ENCODE measurements at regions not wholly inside any gene's neighbourhood (a gene's known extent, or its start where the extent isn't known, plus 50 kb on each side); places are given as distances from the start of the nearest gene placed in this dataset.

DNA sequence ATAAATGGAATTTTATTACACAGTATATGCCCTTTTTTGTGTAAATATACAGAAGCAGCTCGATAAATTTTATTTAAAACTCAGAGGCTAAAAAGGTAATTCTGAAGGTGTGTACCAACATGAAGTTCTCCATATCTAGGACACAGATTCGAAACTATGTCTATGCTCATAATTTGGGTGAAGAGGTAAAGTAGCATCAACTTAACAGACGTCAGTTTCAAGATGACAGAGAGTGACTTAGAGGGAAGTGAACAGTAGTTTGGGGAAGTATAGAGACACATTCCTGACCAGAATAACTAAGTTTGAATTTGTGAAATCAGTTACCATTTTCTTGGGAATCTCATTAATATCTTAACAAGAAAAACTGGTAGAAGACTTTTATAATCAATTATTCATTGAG, 2493.3 kb downstream of the ARAP2 start:
- no peak overlapping the region for H2BK120ac ChIP-seq (replicated peaks; ENCODE audit: low read depth, low read length)
- no peaks in the 10 kb centered on the region for H3K4me1 ChIP-seq (replicated peaks in 1 of 4; ENCODE audit: control insufficient read depth in 3 of 4, insufficient read depth in 4 of 4, low read length in 3 of 4)
- no peak overlapping the region for H2BK15ac ChIP-seq (ENCODE audit: low read length)
- no peak overlapping the region for H4K8ac ChIP-seq (ENCODE audit: extremely low read depth, insufficient read depth, low read length)
- no peaks in the 10 kb centered on the region for H3K79me2 ChIP-seq (ENCODE audit: control insufficient read depth in 1 of 2, insufficient read depth in 2 of 2, low read length in 2 of 2)
- DNase-seq (ENCODE audit: low read depth in 1 of 2, low spot score in 2 of 2) (no peak), FAIRE-seq (no peak)
- TF ChIP-seq RAD21 (IDR thresholded peaks at IDR 0.05 in 1 of 2, conservative IDR thresholded peaks at IDR 0.05 in 1 of 2; ENCODE audit: low read depth in 2 of 2, low read length in 2 of 2) (no peak), HDAC2 (IDR thresholded peaks at IDR 0.05; ENCODE audit: borderline replicate concordance in 1 of 2, low read depth in 2 of 2, low read length in 2 of 2) (no peak), CTBP2 (IDR thresholded peaks at IDR 0.05; ENCODE audit: borderline replicate concordance, insufficient read depth, insufficient read length, low read length) (no peak), ZNF274 (IDR thresholded peaks at IDR 0.05; ENCODE audit: borderline replicate concordance, extremely low read depth, low read length) (no peak), SP1 (IDR thresholded peaks at IDR 0.05; ENCODE audit: low read depth, low read length) (no peak), JUND (IDR thresholded peaks at IDR 0.05; ENCODE audit: low read length) (no peak), KDM1A (IDR thresholded peaks at IDR 0.05; ENCODE audit: borderline replicate concordance, low read length) (no peak), RFX5 (IDR thresholded peaks at IDR 0.05; ENCODE audit: borderline replicate concordance, low read depth, low read length) (no peak), BRCA1 (IDR thresholded peaks at IDR 0.05; ENCODE audit: low read depth, low read length) (no peak)
- no peak overlapping the region for H2AK5ac ChIP-seq (ENCODE audit: low read depth, low read length)
- H2BK12ac ChIP-seq (ENCODE audit: low read depth, low read length) = no peak overlapping the region
- H3K14ac ChIP-seq (ENCODE audit: insufficient read length) = no peak overlapping the region
- H3K23me2 ChIP-seq (ENCODE audit: low read depth, low read length) = no peaks in the 10 kb centered on the region
- no peak overlapping the region for H3K4ac ChIP-seq (replicated peaks; ENCODE audit: insufficient read length, low read depth, low read length)
- H4K5ac ChIP-seq (ENCODE audit: insufficient read length, low read depth, low read length) = no peak overlapping the region
- H4K20me1 ChIP-seq (replicated peaks in 1 of 2; ENCODE audit: control insufficient read depth in 1 of 2, insufficient read depth in 2 of 2, low read length in 2 of 2) = no peaks in the 10 kb centered on the region
- WGBS, 2 experiments (ENCODE audit: extremely low coverage in 1 of 2, insufficient coverage in 1 of 2, insufficient read length in 1 of 2, insufficient replicate concordance in 2 of 2, low coverage in 1 of 2, low lambda C conversion rate in 2 of 2, missing lambda C conversion rate in 1 of 2) = 82% methylated on average over 3 of the region's 3 CpGs; no CpG with 5 or more reads in 1 of the 2 experiments
- no peaks in the 10 kb centered on the region for H3K36me3 ChIP-seq (ENCODE audit: control insufficient read depth in 2 of 4, insufficient read depth in 4 of 4, low read length in 3 of 4)
- ChIA-PET CTCF (ENCODE audit: partially characterized antibody) (no interaction called here), POLR2A (ENCODE audit: partially characterized antibody) (no interaction called here)
- H3K23ac ChIP-seq (ENCODE audit: insufficient read length) = no peak overlapping the region
- H3K9ac ChIP-seq (replicated peaks in 1 of 4; ENCODE audit: extremely low read depth in 1 of 4, low read depth in 3 of 4, low read length in 3 of 4) = no peak overlapping the region
- no peak overlapping the region for H2BK5ac ChIP-seq (ENCODE audit: low read depth, low read length)
- H3K9me3 ChIP-seq (ENCODE audit: insufficient read depth in 2 of 2, low read depth in 1 of 2, low read length in 1 of 2) = no peaks in the 10 kb centered on the region
- H2BK20ac ChIP-seq (ENCODE audit: low read length) = no peak overlapping the region
- H3K4me3 ChIP-seq (ENCODE audit: extremely low read depth in 1 of 4, insufficient read depth in 2 of 4, low read depth in 3 of 4, low read length in 4 of 4) = no peak overlapping the region
- H2AFZ ChIP-seq (ENCODE audit: low read length) = no peak overlapping the region
- H3K79me1 ChIP-seq (ENCODE audit: low read depth, low read length) = no peaks in the 10 kb centered on the region
- H3K27me3 ChIP-seq (replicated peaks in 1 of 4; ENCODE audit: control insufficient read depth in 3 of 4, extremely low read depth in 1 of 4, insufficient read depth in 3 of 4, low read length in 3 of 4) = no peaks in the 10 kb centered on the region
- H3K18ac ChIP-seq (ENCODE audit: extremely low read depth, low read length) = no peak overlapping the region
- no peak overlapping the region for H3K56ac ChIP-seq (replicated peaks; ENCODE audit: insufficient read length, low read depth, low read length)
- no peak overlapping the region for H4K91ac ChIP-seq (replicated peaks; ENCODE audit: insufficient read length, low read length)
- H3K4me2 ChIP-seq (ENCODE audit: insufficient read depth in 1 of 2, low read depth in 2 of 2, low read length in 2 of 2) = no peak overlapping the region
- no peak overlapping the region for H3K27ac ChIP-seq (ENCODE audit: low read depth, low read length)
